NCI-H1694 (cell line): ENCODE measurements at regions not wholly inside any gene's neighbourhood (a gene's known extent, or its start where the extent isn't known, plus 50 kb on each side); places are given as distances from the start of the nearest gene placed in this dataset.
"Not testable (repeated sequence)": the region's sequence is repeated elsewhere in the genome, so short reads cannot be mapped to it uniquely, and the experiment has no call there.

Experiments
- DNase-seq: peaks from one replicate; lab custom pipeline; 2025; lab: John Stamatoyannopoulos, UW

GRCh38 chr1:106266786-106267185 lies 789.7 kb upstream of the PRMT6 start:
- DNase-seq = no peak

- DNase-seq = peak; percentile 9
These were observed 788.4 kb upstream of the PRMT6 start for GRCh38 chr1:106268070-106268469.

GRCh38 chr1:106276871-106277270 lies 779.6 kb upstream of the PRMT6 start:
- DNase-seq = no peak

GRCh38 chr1:106277786-106278185 lies 778.7 kb upstream of the PRMT6 start:
- no peak for DNase-seq

- no peak for DNase-seq
These were observed 777.8 kb upstream of the PRMT6 start for GRCh38 chr1:106278716-106279115.

GRCh38 chr1:106289265-106289928 lies 767.1 kb upstream of the PRMT6 start:
- no peak for DNase-seq

GRCh38 chr1:106290805-106291501 lies 765.5 kb upstream of the PRMT6 start:
- peak; percentile 55 for DNase-seq

- no peak for DNase-seq
These were observed 764.3 kb upstream of the PRMT6 start for GRCh38 chr1:106292130-106292529.

GRCh38 chr1:106296431-106296830 lies 760.0 kb upstream of the PRMT6 start:
- DNase-seq = no peak

GRCh38 chr1:106304106-106304505 lies 752.4 kb upstream of the PRMT6 start:
- no peak for DNase-seq

GRCh38 chr1:106319612-106320011 lies 736.9 kb upstream of the PRMT6 start:
- DNase-seq = no peak

GRCh38 chr1:106325600-106325999 lies 730.9 kb upstream of the PRMT6 start:
- no peak for DNase-seq

- no peak for DNase-seq
These were observed 712.0 kb upstream of the PRMT6 start for GRCh38 chr1:106344494-106344893.

GRCh38 chr1:106360252-106360651 lies 696.2 kb upstream of the PRMT6 start:
- DNase-seq = no peak

- no peak for DNase-seq
These were observed 689.7 kb upstream of the PRMT6 start for GRCh38 chr1:106366627-106367319.

- DNase-seq = no peak
These were observed 678.2 kb upstream of the PRMT6 start for GRCh38 chr1:106378261-106378660.

GRCh38 chr1:106380772-106381171 lies 675.7 kb upstream of the PRMT6 start:
- no peak for DNase-seq

- DNase-seq = not testable (repeated sequence)
These were observed 667.3 kb upstream of the PRMT6 start for GRCh38 chr1:106389160-106389559.

- DNase-seq = no peak
These were observed 663.4 kb upstream of the PRMT6 start for GRCh38 chr1:106393046-106393445.

- DNase-seq = no peak
These were observed 660.5 kb upstream of the PRMT6 start for GRCh38 chr1:106396020-106396419.

- DNase-seq = no peak
These were observed 658.1 kb upstream of the PRMT6 start for GRCh38 chr1:106398391-106398790.

GRCh38 chr1:106406114-106406513 lies 650.4 kb upstream of the PRMT6 start:
- DNase-seq = no peak

- DNase-seq = not testable (repeated sequence)
These were observed 644.2 kb upstream of the PRMT6 start for GRCh38 chr1:106412321-106412720.
